HG03139 (cell line): ENCODE measurements at regions not wholly inside any gene's neighbourhood (a gene's known extent, or its start where the extent isn't known, plus 50 kb on each side); places are given as distances from the start of the nearest gene placed in this dataset.
"Not testable (repeated sequence)": the region's sequence is repeated elsewhere in the genome, so short reads cannot be mapped to it uniquely, and the experiment has no call there.

Source experiments
- ATAC-seq: cut with Tn5 transposase; IDR thresholded peaks from one replicate; pipeline ENCODE4 v1.9.1; 2021; ENCODE audit not compliant: unreplicated experiment

- ATAC-seq: no peak
Observed at GRCh38 chr7:106452031-106452851, 167.5 kb upstream of the NAMPT start.

GRCh38 chr7:106451171-106451570 is 166.4 kb upstream of the NAMPT start:
- ATAC-seq: no peak

DNA sequence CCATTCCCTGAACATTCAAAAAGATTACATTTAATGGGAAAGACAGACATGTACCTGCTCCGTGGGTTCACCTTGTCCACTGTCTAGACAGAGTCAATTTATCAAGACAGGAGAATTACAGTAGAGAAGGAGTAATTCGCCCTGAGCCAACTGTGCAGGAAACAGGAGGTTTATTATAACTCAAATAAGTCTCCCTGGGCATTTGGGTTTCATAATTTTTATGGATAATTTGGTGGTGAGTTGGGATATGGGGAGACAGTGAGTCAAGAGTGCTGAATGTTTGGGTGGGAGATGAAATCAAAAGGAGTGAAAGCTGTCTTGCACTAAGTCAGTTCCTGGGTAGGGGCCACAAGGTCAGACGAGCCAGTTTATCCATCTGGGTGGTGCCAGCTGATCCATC is 165.9 kb upstream of the NAMPT start:
- ATAC-seq: no peak

DNA sequence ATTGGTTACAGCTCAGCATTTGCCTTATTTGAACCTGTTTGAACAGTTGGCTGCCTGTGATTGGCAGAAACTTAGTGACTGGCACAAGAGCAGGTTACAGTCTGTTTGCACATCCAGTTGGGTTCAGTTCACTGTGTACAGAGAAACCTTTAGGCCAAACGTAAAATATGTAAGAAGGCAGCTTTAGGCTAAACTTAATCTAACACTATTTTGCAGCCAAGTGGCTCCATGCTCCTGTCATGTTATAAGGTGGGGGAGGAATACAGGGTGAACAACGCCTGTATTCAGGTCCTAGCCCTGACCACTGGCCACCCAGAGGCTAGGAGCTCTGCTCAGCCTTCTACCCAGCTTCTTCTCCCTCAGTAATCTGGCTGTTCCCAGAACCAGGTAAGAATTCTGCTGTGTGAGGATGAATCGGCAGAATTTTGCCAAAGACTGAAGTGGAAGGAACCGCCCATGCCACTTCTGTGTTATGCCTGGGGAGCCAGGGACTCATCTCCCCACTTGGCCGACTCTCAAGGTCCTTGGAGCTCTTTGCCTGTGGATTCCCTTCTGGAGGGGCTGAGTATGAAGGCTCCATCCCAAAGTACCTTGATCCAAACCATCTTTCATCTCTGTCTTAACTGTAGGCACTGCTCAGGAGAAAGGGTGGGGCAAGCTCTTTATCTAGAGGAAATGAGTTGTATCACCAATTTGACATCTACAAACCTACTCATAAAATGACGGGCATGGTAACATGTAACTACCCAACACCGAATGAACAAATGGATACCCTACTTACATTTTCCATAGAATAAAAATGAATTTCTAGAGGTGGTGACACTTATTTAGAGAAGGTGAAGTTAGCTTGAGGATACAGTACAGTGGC is 164.4 kb upstream of the NAMPT start:
- ATAC-seq: no peak

GRCh38 chr7:106448346-106448991 is 163.7 kb upstream of the NAMPT start:
- no peak for ATAC-seq

DNA sequence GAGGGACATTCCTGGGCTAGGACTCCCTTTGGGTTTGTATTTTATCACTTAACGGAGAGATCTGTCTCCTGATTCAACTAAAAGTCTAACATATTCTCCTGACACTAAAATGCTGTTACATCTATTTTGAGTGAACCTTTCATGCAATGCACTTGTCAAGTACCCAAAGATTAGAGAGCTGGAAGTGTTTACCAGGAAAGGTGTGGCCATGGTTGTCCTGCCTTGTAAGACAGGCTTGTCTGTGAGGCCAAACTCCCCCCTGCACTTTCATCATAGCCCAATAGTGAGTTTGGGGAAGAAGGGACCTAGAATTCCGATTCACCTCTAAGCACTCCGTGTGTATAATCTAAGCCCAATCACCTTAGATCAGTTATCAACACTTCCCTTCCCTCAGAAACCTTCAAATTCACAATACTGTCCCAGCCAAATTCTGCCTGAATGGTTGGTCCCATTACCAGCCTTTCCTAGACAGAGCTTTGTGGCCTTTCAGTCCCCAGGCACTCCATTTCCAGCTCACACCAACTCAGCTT is 162.6 kb upstream of the NAMPT start:
- ATAC-seq: no peak

DNA sequence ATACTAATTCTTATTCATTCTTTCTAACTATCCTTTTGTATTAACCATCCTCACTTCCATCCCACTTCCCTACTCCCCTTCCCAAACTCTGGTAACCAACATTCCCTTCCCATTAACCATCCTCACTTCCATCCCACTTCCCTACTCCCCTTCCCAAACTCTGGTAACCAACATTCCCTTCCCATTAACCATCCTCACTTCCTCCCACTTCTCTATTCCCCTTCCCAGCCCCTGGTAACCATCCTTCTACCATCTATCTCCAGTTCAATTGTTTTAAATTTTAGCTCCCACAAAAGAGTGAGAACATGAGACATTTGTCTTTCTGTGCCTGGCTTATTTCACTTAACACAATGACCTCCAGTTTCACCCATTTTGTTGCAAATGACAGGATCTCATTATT is 160.6 kb upstream of the NAMPT start:
- ATAC-seq: not testable (repeated sequence)

DNA sequence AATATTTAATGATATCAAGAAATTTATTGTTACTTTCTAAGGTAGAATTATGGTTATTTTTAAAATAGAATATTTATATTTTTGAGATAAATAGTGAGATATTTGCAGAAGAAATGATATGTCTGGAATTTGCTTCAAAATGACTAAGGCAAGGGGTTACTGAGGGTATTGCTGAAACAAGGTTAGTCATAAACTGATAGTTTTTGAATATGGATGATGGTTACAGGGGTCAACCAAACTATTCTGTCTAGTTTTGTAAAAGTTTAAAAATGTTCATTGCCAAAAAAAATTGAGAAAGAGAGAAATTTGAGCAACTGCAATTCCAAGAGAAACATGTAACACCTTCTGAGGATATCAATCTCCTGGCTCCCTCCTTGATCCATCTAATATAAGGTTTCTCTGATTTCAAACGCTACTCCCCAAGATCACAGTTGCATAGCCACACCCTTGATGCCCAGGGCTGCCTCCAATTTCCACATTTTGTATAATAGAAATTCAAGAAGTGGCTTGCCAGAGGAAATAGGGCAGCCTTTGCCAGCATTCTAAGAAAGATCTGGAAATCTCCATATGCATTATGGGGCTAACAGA is 159.4 kb upstream of the NAMPT start:
- no peak for ATAC-seq

DNA sequence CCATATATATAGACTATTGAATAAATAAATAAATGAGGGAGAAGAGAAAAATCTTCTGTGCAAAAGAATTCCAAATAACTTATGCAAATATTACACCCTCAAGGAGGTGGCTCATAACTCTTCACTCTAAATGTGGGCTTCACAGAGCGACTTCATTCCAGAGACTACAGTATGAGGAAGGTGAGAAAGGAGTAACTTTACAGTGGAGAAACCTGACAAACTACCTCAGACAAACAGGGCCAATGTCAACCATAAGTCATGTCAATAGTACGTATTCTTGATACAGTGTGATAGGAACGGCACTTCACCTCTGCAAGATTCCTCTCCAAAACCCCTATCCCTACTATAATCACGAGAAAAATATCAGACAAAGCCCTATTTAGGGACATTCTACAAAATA is 158.4 kb upstream of the NAMPT start:
- ATAC-seq: no peak

GRCh38 chr7:106442476-106442875 is 157.7 kb upstream of the NAMPT start:
- ATAC-seq: no peak

- ATAC-seq: not testable (repeated sequence)
Observed at GRCh38 chr7:106441343-106441742, 156.6 kb upstream of the NAMPT start.

- ATAC-seq: not testable (repeated sequence)
Observed at GRCh38 chr7:106436933-106437332, 152.2 kb upstream of the NAMPT start.

DNA sequence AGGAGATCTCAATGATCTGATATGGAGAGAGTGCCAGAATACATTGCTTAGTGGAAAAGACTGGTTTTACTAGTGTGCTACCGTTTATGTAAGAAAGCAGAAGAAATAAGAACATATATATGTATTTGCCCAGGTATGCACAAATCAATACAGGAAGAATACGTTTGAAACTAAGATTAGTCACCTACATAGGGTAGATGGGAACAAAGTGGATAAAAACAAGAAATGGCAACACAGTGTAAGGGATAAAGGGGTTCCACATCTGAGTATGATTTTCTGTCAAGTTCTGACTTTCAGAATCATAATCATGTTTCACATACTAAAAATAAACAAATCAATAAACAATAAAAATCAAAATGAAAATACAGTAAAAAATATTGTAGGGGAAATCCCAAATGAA is 148.6 kb upstream of the NAMPT start:
- no peak for ATAC-seq

DNA sequence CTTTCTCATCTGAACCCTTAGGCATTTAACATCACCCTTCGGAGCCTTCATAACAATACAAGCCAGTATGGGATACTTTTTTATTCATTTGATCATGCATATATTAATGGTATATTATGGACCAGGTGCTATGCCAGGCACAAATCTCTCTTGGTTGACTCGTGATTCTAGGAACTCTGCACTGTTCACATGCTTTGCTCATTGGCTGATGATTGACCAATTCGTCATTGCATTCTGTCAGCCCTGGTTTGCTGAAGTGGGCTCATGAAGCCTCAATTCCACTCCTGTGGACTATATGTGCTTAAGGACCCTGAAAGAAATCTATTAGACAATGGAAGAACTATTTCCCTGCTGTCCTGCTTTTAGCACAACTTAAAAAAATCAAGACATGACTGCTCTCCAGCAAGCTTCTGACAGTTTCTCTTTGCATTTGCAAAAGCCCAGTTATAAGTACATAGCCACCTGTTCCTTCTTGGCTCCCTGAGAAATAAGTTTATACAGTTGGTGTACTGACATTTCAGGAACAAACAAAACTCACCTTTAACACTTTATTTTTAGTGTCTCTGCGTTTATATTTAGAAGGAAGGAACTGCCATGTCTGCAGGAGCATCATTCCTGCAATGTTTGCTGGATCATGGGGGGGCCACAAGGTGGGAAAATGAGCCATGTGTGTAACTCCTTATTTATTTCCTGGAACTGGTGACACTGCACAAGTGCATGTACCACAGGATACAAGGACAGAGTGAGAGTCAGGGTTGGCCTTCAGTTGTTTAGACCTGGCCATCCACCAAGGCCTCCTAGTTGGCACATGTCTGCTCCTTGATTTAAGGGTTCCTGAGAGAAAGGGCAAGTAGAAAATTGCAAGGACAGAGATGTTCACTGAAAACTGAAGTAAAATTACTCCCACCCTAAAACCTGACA is 146.0 kb upstream of the NAMPT start:
- no peak for ATAC-seq

DNA sequence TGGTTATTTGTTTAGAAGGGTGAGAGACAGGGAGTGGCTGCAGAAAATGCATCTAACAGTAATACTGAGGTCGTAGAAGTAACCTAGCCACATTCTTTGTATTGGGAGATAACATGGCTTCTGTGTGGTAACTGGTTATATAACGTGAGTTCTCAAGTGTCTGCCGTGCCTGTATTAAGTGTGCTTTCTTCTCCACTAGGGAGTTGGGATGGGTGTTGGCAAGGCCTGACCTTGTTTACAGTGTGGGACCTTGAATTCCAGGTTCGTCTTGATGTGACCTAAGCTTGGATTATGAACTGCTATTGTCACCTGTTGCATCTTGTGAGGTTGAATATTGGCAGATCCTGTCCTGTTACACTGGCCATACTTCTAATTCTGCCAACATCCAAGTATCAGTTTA is 145.3 kb upstream of the NAMPT start:
- ATAC-seq: no peak

- no peak for ATAC-seq
Observed at GRCh38 chr7:106426803-106427202, 142.0 kb upstream of the NAMPT start.

DNA sequence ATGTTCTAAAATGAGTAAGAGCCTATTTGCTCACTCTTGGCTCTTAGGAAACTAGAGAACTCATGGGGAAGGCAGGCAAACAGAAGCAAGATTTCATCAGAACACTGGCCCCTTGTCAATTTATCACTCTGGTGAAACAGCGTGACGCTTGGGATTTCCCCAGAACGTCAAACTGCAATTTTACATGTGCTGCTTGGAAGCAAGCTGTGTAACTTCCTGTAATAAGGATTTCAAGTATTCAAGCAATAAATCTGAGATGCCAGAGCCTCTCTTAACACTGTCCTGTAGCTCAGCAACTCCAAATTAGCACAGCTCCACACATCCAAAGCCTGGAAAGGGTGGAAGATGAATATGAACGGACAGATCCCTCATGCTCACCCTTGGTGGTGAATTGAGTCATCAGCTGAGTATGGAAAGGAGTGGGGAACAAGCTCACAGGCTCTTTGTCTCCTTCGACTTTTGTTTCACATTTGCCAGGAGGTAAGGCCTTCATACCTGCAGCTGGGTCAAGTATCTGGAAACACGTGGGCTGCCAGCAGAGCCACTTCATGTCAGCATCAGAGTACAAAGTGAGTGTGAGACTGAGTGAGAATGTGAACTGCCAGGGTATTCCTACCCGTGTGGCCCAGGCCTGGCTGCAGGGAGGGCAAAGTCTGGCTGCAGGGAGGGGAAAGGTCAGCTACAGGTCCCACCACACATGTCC is 140.4 kb upstream of the NAMPT start:
- peak; percentile 78 for ATAC-seq

- ATAC-seq: no peak
Observed at GRCh38 chr7:106424476-106425016, 139.8 kb upstream of the NAMPT start.
